ENCODE measurements at regions not wholly inside any gene's neighbourhood (a gene's known extent, or its start where the extent isn't known, plus 50 kb on each side); places are given as distances from the start of the nearest gene placed in this dataset.

- ATAC-seq, result no peak
- WGBS, 4 donors, result 86 to 89% (median 86%) methylated on average over 13 to 17 of the region's 17 CpGs
- Histone ChIP-seq H3K4me1 (peaks cover 0 to 5% (median 0%) of the 10 kb centered on the region in 12 donors), H3K9me3 (no peaks in the 10 kb centered on the region), H3K4me3 (no peak overlapping the region), H3K27me3 (peaks cover under 1 to 55% (median 23%) of the 10 kb centered on the region in 9 donors), H3K36me3 (no peaks in the 10 kb centered on the region), H3K27ac (no peak overlapping the region)
- no peak for DNase-seq
- TF ChIP-seq CTCF (IDR thresholded peaks at IDR 0.05) (no peak), POLR2A (IDR thresholded peaks at IDR 0.05) (no peak)
- intact Hi-C loops (cut with DNase I), result loop anchor here in 3 of 10 donors (2.0 to 5.0 kb wide), 2 partner anchors 912 kb away; no protein-coding TSS in a partner anchor
Observed at GRCh38 chr13:111530137-111530870, 209.9 kb downstream of the TEX29 start.

- intact Hi-C loops (cut with DNase I), result loop anchor here in 4 of 10 donors (1.0 to 5.0 kb wide), 3 partner anchors 911 to 913 kb away; no protein-coding TSS in a partner anchor
- peaks cover 6 to 65% (median 34%) of the 10 kb centered on the region in 9 donors for H3K27me3 ChIP-seq
- H3K27ac ChIP-seq, result no peak overlapping the region
- TF ChIP-seq CTCF (IDR thresholded peaks at IDR 0.05) (peak in 8 of 12 donors; percentile 12 to 47 (median 34)), POLR2A (IDR thresholded peaks at IDR 0.05) (no peak)
- WGBS, 4 donors, result 37 to 42% (median 42%) methylated on average over 7 of the region's 7 CpGs
- DNase-seq (no peak), ATAC-seq (no peak)
- H3K9me3 ChIP-seq, result no peaks in the 10 kb centered on the region
- H3K36me3 ChIP-seq, result no peaks in the 10 kb centered on the region
- peaks cover 0 to 5% (median 0%) of the 10 kb centered on the region in 12 donors for H3K4me1 ChIP-seq
- no peak overlapping the region for H3K4me3 ChIP-seq
Observed at GRCh38 chr13:111531505-111531904, 211.1 kb downstream of the TEX29 start.

GRCh38 chr13:111532111-111532510, 211.7 kb downstream of the TEX29 start:
- WGBS, 4 donors, result 48 to 64% (median 59%) methylated on average over 9 of the region's 9 CpGs
- intact Hi-C loops (cut with DNase I), result loop anchor here in 2 of 10 donors (5.0 kb wide), 1 partner anchor 910 kb away; no protein-coding TSS in a partner anchor
- no peaks in the 10 kb centered on the region for H3K9me3 ChIP-seq
- H3K4me3 ChIP-seq, result no peak overlapping the region
- peaks cover 0 to 5% (median 0%) of the 10 kb centered on the region in 12 donors for H3K4me1 ChIP-seq
- H3K36me3 ChIP-seq, result no peaks in the 10 kb centered on the region
- DNase-seq (no peak), ATAC-seq (no peak)
- peaks cover 6 to 71% (median 38%) of the 10 kb centered on the region in 9 donors for H3K27me3 ChIP-seq
- TF ChIP-seq CTCF (IDR thresholded peaks at IDR 0.05), result no peak
- no peak for TF ChIP-seq POLR2A (IDR thresholded peaks at IDR 0.05)
- no peak overlapping the region for H3K27ac ChIP-seq

- Histone ChIP-seq H3K36me3 (no peaks in the 10 kb centered on the region), H3K27me3 (peaks cover 9 to 90% (median 38%) of the 10 kb centered on the region in 9 donors), H3K27ac (no peak overlapping the region), H3K4me3 (no peak overlapping the region), H3K4me1 (no peaks in the 10 kb centered on the region), H3K9me3 (no peaks in the 10 kb centered on the region)
- TF ChIP-seq CTCF (IDR thresholded peaks at IDR 0.05) (no peak), POLR2A (IDR thresholded peaks at IDR 0.05) (no peak)
- intact Hi-C loops (cut with DNase I), result loop anchor here in 2 of 10 donors (5.0 kb wide), 1 partner anchor 908 kb away; no protein-coding TSS in a partner anchor
- ATAC-seq (no peak), DNase-seq (no peak)
- WGBS, 4 donors, result 42 to 68% (median 58%) methylated on average over 10 of the region's 10 CpGs
Observed at GRCh38 chr13:111533900-111534683, 213.7 kb downstream of the TEX29 start.
